ENCODE measurements at regions not wholly inside any gene's neighbourhood (a gene's known extent, or its start where the extent isn't known, plus 50 kb on each side); places are given as distances from the start of the nearest gene placed in this dataset.

GRCh38 chr15:93319121-93319814, 230.3 kb upstream of the RGMA start:
- TF ChIP-seq FOXP2 (optimal IDR thresholded peaks at IDR 0.05; ENCODE audit: borderline replicate concordance, extremely low read depth, extremely low read length, insufficient read depth) = no peak
- no peak for TF ChIP-seq SIN3A (IDR thresholded peaks at IDR 0.05; ENCODE audit: borderline replicate concordance, insufficient read depth, low read length)
- TF ChIP-seq TAF1 (IDR thresholded peaks at IDR 0.05; ENCODE audit: borderline replicate concordance, insufficient read depth, low read length) = no peak
- no peak for TF ChIP-seq POLR2AphosphoS5 (IDR thresholded peaks at IDR 0.05; ENCODE audit: low read depth, low read length)
- no peak for TF ChIP-seq REST (IDR thresholded peaks at IDR 0.05; ENCODE audit: insufficient read depth in 1 of 2, low read depth in 2 of 2, low read length in 2 of 2)

GRCh38 chr15:93317772-93318171, 228.8 kb upstream of the RGMA start:
- no peak for TF ChIP-seq TAF1 (IDR thresholded peaks at IDR 0.05; ENCODE audit: borderline replicate concordance, insufficient read depth, low read length)
- no peak for TF ChIP-seq SIN3A (IDR thresholded peaks at IDR 0.05; ENCODE audit: borderline replicate concordance, insufficient read depth, low read length)

- TF ChIP-seq TAF1 (IDR thresholded peaks at IDR 0.05; ENCODE audit: borderline replicate concordance, insufficient read depth, low read length) (no peak), FOXP2 (optimal IDR thresholded peaks at IDR 0.05; ENCODE audit: borderline replicate concordance, extremely low read depth, extremely low read length, insufficient read depth) (no peak), SIN3A (IDR thresholded peaks at IDR 0.05; ENCODE audit: borderline replicate concordance, insufficient read depth, low read length) (no peak), REST (IDR thresholded peaks at IDR 0.05; ENCODE audit: insufficient read depth in 1 of 2, low read depth in 2 of 2, low read length in 2 of 2) (no peak), POLR2AphosphoS5 (IDR thresholded peaks at IDR 0.05; ENCODE audit: low read depth, low read length) (no peak)
Observed at GRCh38 chr15:93314245-93314644, 225.2 kb upstream of the RGMA start.

GRCh38 chr15:93312891-93313486, 224.0 kb upstream of the RGMA start:
- TF ChIP-seq POLR2AphosphoS5 (IDR thresholded peaks at IDR 0.05; ENCODE audit: low read depth, low read length) (no peak), REST (IDR thresholded peaks at IDR 0.05; ENCODE audit: insufficient read depth in 1 of 2, low read depth in 2 of 2, low read length in 2 of 2) (no peak)

GRCh38 chr15:93311620-93312019, 222.6 kb upstream of the RGMA start:
- TF ChIP-seq TAF1 (IDR thresholded peaks at IDR 0.05; ENCODE audit: borderline replicate concordance, insufficient read depth, low read length) = no peak
- TF ChIP-seq FOXP2 (optimal IDR thresholded peaks at IDR 0.05; ENCODE audit: borderline replicate concordance, extremely low read depth, extremely low read length, insufficient read depth) = no peak
- TF ChIP-seq POLR2AphosphoS5 (IDR thresholded peaks at IDR 0.05; ENCODE audit: low read depth, low read length) = no peak
- TF ChIP-seq SIN3A (IDR thresholded peaks at IDR 0.05; ENCODE audit: borderline replicate concordance, insufficient read depth, low read length) = no peak
- TF ChIP-seq REST (IDR thresholded peaks at IDR 0.05; ENCODE audit: insufficient read depth in 1 of 2, low read depth in 2 of 2, low read length in 2 of 2) = no peak

Measured in PFSK-1 (cell line).